Amniotic epithelial cell (primary cell): ENCODE measurements at regions not wholly inside any gene's neighbourhood (a gene's known extent, or its start where the extent isn't known, plus 50 kb on each side); places are given as distances from the start of the nearest gene placed in this dataset.
"Not testable (repeated sequence)": the region's sequence is repeated elsewhere in the genome, so short reads cannot be mapped to it uniquely, and the experiment has no call there.

Source experiments
- DNase-seq: peaks from one replicate; pipeline ENCODE4 v3.0.0-alpha.2; 2010; ENCODE audit warnings: low read depth

DNA sequence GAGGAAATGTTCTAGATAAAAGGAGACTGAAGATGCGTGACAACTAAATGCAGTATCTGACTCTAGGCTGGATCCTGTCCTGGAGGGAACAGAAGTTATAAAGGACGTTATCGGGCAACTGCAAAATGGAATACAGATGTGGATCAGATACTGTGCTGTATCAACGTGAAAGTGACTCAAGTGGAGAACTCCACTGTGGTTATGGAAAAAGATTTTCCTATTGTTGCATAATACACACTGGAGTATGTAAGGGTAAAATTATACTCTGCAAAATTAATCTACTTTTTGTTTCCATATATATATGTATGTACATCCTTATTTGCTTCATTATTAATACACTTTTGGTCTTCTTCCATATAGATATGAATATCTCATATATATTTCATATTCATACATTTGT, 654.0 kb downstream of the QKI start:
- DNase-seq: no peak

DNA sequence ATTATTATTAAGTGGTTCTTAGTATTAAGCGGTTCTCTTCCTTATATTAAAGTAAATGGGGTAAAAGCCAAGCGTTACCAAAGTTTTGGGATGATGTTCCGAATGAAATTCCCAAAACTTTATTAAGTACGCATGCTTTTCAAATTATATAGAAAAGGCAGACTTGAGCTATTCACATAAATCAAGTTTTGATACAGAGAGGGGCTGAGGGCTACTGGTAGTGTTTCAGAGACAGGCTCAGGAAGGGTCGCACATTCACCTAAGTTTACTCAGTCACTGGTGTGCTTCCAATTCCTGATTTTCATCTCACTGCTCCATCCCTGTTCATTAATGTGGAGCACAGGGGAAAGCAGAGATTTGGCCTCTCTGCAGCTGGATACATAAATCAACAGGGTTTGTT, 652.2 kb downstream of the QKI start:
- DNase-seq: no peak

GRCh38 chr6:164066335-164066734, 651.8 kb downstream of the QKI start:
- DNase-seq: no peak

GRCh38 chr6:164063346-164063745, 648.8 kb downstream of the QKI start:
- no peak for DNase-seq

- no peak for DNase-seq
These were observed 648.4 kb downstream of the QKI start for GRCh38 chr6:164062872-164063271.

- no peak for DNase-seq
These were observed 643.4 kb downstream of the QKI start for GRCh38 chr6:164057876-164058275.

DNA sequence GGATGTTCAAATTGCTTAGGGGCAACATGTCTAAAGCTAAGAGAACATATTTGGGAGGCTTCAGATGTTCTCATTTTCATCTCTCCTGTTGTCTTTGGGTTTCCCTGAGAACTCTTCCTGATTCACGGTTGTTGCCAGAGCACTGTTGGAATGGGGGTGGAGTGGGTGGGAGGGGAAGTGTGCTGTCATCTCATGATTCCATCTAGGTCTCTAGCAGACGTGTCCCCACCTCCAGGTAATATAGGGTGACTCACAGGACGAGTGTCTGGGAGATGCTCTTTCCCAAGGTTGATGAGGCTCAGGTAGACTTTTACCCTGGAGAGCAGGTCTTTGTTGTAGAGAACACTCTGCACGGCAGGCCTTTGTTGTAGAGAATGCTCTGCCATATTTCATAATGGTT, 636.9 kb downstream of the QKI start:
- no peak for DNase-seq

- DNase-seq: no peak
These were observed 635.0 kb downstream of the QKI start for GRCh38 chr6:164049517-164049988.

DNA sequence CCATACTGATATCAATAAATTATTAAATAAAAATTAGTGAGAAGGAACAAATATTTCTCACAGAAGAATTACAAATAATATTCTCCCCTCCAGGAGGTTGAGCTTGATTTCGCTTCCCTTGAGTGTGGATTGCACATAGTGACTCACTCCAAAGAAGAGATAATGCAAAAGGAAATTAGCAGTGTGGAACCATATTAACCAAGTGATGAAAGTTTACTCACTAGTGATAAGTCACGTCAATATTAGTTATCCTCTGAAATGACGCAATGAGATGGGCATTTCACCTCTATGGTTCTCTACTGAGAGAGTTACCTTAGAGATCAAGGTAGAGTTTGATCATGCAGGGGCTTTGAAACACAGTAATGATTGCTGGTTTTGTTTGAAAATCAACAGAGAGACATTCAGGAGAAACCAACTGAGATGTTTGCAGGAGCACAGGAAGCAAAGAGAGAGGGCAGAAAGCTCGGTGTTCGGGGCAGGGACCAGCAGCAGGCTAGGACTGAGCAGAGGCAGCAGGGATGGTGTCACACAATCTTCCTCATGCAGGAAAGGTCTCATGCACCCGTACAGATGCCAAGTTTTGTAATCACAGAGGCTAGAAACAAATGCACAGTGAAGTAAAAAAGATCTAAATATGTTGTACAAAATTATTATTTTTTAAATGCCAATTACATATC, 634.5 kb downstream of the QKI start:
- DNase-seq: no peak

GRCh38 chr6:164045082-164045481, 630.6 kb downstream of the QKI start:
- no peak for DNase-seq

GRCh38 chr6:164043656-164044055, 629.1 kb downstream of the QKI start:
- DNase-seq: not testable (repeated sequence)

GRCh38 chr6:164042212-164042611, 627.7 kb downstream of the QKI start:
- no peak for DNase-seq

DNA sequence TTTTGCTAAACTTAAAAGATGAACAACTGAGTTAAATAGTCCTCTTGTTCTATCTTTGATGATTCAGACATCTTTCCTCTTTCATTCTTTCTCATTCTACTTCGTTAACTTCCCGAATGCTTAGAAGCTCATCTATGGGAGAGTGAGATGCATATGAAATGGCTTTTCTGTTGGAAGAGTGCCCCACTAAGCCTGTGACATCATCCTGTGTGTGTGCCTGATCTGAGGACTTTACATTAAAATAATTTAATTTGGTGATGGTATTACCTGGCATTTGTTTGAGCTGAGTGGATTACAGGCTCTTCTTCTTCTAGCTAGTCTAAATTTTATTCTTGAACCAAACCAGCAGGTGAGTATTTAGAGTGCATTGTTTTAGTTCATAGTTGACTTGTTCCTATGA, 626.5 kb downstream of the QKI start:
- DNase-seq: no peak

GRCh38 chr6:164039954-164040375, 625.4 kb downstream of the QKI start:
- DNase-seq: no peak

DNA sequence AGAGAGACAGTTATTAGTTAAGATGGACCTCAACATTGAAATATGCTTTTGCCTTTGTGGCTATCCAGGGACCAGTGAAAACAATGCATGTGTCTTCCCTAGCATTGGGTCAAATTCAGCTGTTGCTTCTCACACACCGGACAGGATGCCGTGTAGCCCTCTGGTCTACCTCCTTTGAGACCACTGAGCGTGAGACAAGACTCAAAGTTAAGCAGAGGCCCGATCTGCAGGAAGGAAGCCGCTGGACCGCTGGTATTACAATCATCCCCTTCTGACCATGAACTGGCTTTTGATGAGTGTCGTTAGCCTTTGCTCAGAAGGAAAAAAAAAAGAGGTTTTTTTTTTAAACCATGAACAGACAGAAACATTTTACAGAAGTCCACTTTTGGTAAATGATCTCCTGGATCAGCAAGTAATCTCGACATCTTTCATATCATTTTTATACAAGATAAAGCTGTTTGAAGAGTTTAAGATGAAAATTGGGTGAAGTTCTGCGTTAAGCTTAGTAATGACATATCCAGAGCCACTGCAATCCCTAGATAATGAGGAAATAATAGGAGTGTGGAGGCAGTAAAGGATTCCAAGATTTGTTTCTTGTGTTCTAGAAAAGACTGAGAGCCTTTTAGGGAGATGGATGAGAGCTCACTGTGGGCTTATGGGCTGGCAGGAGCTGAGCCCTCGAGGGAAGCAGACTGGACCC, 622.8 kb downstream of the QKI start:
- no peak for DNase-seq

DNA sequence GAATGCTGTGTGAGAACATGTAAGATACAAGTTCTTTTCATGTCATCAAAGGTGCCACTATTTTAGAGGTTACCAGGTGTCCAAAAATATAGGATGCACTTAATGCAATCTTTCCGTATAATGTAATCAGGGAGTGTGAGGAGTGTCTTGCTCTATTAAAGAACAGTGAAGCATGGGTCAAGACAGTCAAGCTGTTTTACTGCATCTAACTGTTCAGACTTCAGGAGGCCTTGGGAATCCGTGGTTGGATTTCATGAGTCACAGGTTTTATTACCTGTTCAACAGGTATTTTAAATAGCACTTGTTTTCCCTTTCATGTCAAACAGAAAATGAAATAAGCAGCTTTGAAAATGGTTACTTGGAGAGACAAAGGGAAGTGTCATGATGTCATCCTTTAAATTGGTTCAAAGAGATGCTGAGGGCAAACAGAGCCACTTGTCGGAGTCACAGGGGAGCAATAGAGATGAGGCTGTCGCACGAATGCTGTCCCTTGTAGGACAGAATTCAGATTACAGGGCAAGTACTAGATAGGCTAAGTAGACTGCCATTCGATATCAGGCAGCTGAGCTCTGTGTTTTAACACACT, 621.5 kb downstream of the QKI start:
- no peak for DNase-seq

DNA sequence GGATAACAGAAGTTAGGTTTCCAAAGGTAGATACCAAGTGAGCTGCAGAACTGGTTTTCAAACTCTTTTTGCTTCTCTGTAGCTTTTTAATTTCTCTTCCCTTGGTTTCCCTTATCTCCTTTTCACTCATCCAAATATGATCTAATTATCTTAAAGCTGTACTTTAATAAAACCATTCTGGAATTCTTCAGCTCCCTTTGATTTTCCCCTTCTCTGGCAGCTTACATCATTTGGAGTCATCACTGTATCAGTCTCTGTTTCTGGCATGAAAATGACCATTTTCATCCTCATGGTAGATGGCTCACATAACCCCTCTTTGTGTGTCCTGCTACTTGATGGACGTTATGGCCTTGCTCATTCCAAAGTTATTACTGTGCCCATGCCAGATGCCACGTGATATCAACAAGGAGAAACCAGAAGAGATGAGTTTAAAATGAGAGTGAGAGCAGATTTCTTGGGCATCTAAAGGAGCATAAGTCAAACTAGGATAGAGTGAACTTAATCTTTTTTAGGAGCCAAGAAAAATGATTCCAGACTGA, 620.2 kb downstream of the QKI start:
- DNase-seq: no peak

- DNase-seq: no peak
These were observed 610.7 kb downstream of the QKI start for GRCh38 chr6:164025180-164025579.

DNA sequence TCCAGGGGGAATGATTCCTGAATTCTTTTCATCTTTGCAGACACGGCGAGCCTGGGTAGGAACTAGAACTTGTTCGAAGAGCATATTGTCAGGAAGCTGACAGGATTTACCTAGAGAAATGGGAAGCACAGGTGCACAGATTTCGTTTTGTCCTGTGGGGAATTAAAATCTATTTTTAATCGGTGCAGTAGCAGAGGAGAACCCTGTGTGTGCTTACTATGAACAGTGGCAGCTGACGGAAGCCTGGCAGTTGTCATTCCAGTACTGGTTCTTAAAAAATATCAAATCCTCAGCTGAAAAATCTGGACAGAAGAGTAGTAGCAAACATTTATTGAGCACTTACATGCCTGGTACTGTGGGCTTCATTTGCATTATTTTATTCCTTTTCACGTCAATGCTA, 609.0 kb downstream of the QKI start:
- DNase-seq: no peak

- no peak for DNase-seq
These were observed 608.1 kb downstream of the QKI start for GRCh38 chr6:164022632-164023031.

DNA sequence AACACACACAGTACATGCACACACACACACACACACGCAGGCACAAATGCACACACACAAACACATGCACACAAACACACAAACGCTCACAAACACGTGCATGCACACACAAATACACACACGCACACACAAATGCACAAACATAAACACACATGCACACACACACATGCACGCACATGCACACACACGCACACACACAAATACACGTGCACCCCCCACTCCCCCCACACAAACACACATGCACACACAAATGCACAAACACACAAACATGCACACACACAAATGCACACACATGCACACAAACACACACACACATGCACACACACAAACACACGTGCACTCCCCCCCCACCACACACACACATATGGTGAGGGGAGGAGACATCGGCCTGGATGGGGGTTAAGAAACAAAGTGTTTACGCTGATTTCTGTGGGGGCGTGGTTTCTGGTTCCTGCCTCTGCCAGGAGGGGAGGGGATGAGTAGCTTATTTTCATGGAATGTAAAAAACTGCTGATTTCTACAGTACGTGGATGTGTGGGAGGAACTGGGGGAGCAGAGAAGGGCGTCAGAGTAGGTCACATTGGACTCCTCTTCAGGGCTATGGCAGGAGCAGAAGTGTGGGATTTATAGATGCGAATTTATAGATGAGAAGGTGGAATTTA, 607.2 kb downstream of the QKI start:
- DNase-seq: no peak

DNA sequence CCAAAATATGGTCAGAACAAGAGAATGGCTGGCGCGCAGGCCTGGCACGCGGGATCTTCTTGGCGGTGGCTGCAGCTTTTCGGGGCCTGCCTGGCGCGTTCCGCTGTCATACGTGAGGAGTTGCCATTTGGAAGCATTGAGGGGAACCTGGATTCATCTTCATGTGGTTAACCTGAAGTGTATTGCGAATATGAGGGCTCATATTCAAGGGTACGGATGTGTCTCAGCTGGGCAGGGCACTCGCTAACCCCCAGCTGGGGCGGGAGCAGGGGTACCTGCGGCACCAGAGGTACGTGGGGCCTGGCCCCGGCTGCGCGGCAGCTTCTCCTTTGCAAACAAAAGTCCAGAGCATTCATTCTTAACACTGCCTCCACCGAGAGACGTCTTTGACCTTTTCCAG, 605.6 kb downstream of the QKI start:
- DNase-seq: no peak

- DNase-seq: no peak
These were observed 603.6 kb downstream of the QKI start for GRCh38 chr6:164018133-164018532.
